Activated naive CD8-positive, alpha-beta T cell treated with anti-CD3 and anti-CD28 coated beads, Interleukin-2, amount 50 U/mL, for 16 hours (primary cell): ENCODE measurements at regions not wholly inside any gene's neighbourhood (a gene's known extent, or its start where the extent isn't known, plus 50 kb on each side); places are given as distances from the start of the nearest gene placed in this dataset.
"Not testable (repeated sequence)": the region's sequence is repeated elsewhere in the genome, so short reads cannot be mapped to it uniquely, and the experiment has no call there.

Experiments used
- DNase-seq: peaks from one replicate; pipeline ENCODE4 v3.0.0-alpha.2; 2020; ENCODE audit warnings: low read depth, low spot score

GRCh38 chr15:62365795-62366442 is 200.8 kb upstream of the C2CD4B start:
- no peak for DNase-seq

GRCh38 chr15:62369454-62369853 is 204.4 kb upstream of the C2CD4B start:
- no peak for DNase-seq

DNA sequence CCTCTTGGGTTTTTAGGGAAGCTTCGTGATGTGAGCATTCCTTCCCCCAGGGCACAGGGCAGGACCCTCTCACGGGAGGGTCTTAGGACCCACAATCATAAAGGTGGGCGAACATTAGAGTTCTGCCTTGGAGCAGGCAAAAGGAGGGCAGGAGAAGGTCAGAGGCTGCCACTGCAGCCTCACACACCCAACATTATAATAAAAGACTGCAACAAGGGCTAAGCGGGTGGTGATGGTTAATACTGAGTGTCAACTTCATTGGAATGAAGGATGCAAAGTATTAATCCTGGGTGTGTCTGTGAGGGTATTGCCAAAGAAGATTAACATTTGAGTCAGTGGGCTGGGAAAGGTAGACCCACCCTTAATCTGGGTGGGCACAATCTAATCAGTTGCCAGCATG is 206.6 kb upstream of the C2CD4B start:
- not testable (repeated sequence) for DNase-seq

- DNase-seq: no peak
These were observed 212.8 kb upstream of the C2CD4B start for GRCh38 chr15:62377736-62378480.

GRCh38 chr15:62378772-62379498 is 213.8 kb upstream of the C2CD4B start:
- DNase-seq: no peak

- no peak for DNase-seq
These were observed 214.9 kb upstream of the C2CD4B start for GRCh38 chr15:62380011-62380410.

DNA sequence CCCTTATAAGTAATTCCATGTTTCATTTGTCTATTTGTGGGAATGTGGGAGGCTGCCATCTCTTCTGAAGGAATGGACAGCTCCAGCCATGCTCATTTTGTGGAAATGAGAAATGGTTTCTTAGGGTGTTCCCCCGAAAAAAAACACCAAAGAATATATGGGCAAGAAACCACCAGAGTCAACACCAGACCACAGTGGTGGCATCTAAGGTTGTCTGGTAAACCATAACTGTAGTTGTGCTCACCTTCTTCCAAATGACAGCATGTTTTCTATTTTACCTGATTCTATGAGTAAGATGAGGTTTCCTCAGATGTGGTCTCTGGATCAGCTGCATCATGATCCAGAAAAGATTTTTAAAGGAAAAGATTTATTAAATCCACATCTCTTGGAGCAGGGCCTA is 217.0 kb upstream of the C2CD4B start:
- DNase-seq: no peak

- peak; percentile 29 for DNase-seq
These were observed 225.1 kb upstream of the C2CD4B start, which contains the start of gene TLN2 for GRCh38 chr15:62389885-62390790. Gene TLN2 (plus strand): TSS chr15:62390550.

GRCh38 chr15:62390791-62391640 is 225.9 kb upstream of the C2CD4B start:
- DNase-seq: no peak

DNA sequence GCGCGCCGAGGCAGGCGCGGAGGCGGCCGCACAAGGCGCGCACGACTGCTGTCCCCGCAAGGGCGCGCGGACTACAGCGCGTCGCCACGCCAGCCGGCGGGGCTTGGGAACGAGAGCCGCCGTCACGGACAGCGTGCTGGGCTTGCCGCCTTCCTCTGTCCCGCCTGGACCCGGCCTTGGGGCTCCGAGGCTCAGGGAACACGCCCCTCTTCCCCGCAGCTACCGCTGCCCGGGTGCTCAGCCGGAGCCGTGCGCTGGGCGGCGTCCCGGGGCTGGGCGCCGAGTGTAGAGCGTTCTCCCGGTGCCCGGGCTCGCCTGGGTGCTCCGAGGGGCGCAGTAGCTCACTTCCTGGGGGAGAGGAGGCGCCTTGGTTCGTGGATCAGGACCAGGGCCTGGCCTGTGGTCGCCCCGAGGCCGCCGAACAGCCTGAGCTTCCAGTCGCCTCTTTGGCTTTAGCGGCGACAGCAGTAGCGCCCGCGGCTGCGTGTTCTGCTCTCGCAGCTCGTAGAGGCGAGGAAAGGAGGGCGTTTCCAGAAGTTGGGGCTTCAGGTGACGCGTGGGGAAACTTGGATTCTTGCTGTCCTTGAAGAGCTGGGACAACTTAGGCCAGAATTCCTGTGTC is 226.7 kb upstream of the C2CD4B start:
- DNase-seq: no peak

GRCh38 chr15:62392376-62392775 is 227.3 kb upstream of the C2CD4B start:
- DNase-seq: no peak

- DNase-seq: no peak
These were observed 228.1 kb upstream of the C2CD4B start for GRCh38 chr15:62393196-62393595.

GRCh38 chr15:62394079-62394478 is 229.0 kb upstream of the C2CD4B start:
- DNase-seq: no peak

DNA sequence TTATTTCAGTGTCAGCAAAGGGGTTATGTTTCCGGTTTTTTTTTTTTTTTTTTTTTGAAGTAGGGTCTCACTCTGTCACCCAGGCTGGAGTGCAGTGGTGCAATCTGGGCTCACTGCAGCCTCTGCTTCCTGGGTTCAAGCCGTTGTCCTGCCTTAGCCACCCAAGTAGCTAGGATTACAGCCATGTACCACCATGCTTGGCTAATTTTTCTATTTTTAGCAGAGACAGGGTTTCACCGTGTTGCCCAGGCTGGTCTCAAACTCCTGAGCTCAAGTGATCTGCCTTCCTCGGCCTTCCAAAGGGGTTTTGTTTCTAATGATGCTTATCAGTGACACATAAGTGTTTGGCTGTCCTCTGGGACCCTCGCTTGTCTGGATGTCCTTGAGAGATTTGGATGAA is 235.7 kb upstream of the C2CD4B start:
- DNase-seq: no peak

GRCh38 chr15:62402687-62403086 is 237.6 kb upstream of the C2CD4B start:
- DNase-seq: no peak

DNA sequence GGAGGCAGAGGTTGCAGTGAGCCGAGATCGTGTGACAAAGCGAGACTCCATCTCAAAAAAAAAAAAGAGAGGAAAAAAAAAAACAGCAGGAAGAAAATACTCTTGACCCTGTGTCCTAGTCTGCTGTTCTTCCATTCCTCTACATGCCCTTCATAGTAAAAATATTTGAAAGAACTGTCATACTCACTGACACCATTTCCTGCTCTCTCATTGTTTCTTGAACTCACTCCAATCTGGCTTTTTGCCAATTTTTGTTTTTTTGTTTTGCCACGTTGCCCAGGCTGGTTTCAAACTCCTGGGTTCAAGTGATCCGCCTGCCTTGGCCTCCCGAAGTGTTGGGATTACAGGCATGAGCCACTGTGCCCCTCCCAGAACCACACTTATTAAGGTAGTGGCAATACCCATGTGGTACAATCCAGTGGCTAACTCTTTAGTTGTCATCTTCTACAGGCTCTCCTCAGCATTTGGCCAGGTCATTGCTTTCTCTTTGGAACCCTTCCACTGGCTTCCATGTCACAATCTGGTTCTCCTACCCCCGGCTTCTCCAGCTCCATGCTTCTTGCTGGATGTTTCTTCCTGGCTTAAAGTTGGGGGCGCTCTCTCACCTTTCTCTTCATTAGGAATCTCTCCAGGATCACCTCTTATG is 238.2 kb upstream of the C2CD4B start:
- no peak for DNase-seq

DNA sequence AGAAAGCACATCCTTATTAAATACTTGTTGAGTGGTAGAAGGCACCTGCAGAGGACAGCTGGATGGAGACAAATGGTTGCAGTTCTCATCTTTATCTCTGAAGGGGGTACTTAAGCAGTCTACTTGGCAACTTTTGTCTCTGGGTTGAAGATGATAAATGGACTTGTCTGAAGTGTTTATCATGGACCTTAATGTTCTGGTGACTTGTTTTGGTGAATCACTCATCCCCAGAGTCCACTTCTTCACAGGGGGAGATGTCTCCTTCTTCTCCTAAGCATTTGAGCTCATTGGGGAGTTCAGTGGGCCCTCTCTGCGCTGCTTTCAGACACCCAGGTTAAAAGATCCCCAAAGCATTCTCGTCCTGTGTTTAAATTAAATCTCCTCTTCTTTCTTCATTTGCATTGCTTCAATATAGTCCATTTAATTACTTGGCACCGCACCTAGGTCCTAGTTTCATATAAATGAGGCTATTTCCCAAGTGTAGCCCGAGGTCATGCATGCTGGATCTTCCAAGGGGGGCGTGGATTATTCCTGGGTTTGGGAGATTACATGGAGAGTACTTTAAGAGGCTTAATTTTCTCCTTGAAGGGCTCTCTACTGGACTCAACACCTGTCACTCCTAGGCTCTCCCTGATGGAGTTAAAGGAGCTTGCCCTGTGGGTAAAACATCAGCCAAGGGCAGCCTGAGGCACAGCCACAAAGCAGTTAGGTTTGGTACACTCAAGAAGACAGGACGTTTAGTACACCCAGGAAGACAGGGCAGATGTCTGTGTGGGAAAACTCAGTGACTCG is 239.3 kb upstream of the C2CD4B start:
- DNase-seq: no peak

- no peak for DNase-seq
These were observed 241.3 kb upstream of the C2CD4B start for GRCh38 chr15:62406305-62406891.
